CD4-positive, alpha-beta T cell treated with Interleukin-10 for 1 hour (primary cell): ENCODE measurements at regions not wholly inside any gene's neighbourhood (a gene's known extent, or its start where the extent isn't known, plus 50 kb on each side); places are given as distances from the start of the nearest gene placed in this dataset.

Experiments
- DNase-seq: peaks from one replicate; pipeline ENCODE4 v3.0.0-alpha.2; 2020

DNA sequence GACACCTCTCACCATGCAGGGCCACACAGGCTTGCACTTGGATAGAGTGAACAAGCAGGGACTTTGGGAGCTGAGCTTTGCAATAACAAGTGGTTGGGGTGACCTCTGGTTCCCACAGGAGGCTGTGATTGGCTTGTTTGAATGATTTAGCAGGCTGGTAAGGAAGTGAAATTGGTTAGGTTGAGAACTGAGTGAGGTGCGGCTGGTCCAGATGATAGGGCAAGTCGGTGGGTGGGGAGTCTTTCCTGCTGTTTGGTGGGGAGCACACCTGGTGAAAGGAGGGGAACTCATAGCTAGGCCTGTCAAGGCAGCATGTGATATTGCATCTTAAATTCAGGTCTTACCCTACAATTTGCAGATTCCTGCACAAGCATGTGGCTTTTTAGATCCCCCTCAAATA is 794.6 kb upstream of the ZNF608 start:
- DNase-seq, result no peak

DNA sequence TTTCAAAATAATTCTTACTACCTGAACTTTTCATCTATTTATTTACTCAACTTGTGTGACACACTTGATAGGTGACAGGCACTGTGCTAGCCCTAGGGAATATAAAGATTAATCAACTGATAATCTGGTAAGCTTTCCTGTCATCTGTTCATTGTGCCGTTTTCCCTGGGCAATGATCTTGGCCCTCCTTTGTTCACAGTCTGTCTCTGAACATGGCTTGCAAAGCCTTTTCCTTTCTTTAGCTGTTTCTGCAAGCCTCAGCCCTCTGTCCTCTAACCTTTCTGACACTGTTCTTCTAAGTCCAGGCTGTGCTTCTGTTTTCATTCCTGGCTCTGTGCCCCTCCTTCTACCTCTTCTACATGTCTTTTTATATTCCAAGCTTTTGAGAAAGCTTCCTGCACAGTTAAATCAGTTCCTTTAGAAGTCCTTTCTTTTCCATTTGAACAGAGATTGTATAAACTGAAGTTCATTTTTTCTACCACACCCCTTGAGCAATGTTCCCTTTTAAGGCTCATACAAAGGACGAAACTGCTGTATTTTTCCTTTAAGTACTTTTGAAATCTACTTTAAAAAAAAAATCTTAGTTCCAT is 803.0 kb upstream of the ZNF608 start:
- no peak for DNase-seq

DNA sequence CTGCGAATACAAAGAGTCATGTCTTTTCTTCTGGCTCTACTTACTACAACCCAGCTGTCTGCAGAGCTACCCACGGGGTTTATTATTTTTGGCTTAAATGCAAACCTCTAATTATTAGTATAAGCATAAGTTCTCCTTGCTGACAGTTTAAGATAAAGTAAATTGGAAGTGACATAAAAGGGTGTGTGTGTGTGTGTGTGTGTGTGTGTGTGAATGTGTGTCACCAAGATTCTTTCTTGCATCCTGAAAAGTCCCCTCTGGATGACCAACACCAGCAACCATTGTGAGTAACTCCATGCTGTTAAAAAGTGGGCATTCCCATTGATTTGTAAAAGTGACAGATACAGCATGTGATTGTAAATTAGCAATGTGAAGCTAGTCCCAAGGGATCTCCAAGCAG is 803.8 kb upstream of the ZNF608 start:
- no peak for DNase-seq

DNA sequence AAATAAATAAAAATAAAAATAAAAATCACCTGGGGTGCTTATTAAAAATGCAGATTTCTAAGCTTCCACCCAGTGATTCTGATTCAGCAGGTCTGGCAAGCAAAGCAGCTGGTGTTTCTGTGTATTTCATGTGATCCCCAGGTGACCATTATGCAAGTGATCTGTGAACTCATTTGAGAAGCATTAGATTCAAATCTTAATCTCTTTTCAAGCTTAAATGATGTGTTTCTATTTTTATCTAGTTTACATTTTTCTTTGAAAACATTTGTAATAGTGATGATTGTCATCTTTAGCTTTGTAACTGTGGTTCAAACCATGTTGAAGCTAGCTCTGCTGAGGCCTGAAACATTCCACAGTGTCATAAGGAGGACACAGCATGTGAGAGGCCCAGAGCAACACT is 804.8 kb upstream of the ZNF608 start:
- DNase-seq, result no peak

DNA sequence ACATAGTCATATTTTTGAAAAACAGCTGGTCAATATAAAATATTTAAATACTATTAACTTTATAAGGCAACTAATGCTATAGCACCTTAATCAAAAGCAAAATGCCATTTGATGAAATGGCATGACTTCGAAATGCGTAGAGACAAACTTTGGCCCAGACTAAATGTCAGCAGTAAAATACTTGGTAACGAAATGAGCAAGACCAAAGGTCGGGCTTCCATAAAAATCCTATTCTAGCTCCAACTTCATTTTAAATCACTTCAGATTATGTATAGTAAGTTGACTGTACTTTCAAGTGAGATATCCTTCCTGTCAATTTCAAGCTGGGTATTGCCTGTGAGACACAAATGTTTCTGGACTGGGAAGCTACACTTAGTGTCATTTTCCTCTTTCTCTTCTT is 805.4 kb upstream of the ZNF608 start:
- no peak for DNase-seq

DNA sequence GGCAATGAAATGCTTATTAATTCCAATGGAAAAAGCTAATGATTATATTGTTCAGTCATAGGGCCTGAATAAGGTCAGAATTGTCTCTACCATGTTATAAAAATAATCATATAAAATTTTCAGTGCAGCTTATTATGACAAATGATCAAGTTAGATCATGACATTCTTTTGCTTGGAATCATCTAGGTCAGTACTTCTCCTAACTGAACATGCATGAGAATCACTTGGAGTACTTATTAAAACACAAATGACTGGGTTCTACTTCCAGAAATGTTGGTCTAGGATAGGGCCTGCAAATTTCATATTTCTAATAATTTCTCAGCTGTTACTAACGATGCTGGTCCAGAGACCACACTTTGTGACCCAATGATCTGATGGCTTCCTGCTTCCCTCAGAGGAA is 806.0 kb upstream of the ZNF608 start:
- no peak for DNase-seq

DNA sequence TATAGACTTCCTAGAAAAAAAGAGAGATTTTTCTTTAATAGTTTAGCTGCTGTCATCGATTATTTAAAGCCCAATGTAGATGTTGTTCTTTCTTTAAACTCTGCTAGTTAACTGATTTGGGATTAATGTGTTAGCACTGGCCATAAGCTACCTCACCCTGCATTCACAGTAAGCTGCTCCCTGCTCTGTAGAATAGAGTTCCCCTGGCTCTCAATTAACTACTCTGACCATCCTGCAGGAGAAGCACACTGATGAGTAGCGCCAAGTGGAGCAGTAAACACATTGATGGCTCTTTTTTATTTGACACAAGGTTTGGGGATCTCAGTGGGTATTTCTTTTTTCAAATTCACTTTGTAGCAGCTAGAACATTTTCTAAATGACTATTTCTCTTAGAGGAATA is 807.9 kb upstream of the ZNF608 start:
- DNase-seq, result no peak

DNA sequence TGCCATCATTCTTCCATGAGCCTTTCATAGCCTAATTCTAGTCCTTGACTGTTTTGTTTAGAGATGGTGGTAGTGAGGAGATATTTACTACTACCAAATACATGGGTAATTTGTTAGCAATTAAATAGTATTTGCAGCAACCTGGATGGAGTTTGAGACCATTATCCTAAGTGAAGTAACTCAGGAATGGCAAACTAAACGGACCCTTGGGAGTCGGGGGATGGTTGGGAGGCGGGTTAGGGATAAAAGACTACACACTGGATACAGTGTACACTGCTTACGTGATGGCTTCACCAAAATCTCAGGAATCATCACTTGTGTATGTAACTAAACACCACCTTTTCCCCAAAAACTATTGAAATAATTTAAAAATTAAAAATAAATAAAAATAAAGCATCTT is 809.2 kb upstream of the ZNF608 start:
- DNase-seq, result no peak

DNA sequence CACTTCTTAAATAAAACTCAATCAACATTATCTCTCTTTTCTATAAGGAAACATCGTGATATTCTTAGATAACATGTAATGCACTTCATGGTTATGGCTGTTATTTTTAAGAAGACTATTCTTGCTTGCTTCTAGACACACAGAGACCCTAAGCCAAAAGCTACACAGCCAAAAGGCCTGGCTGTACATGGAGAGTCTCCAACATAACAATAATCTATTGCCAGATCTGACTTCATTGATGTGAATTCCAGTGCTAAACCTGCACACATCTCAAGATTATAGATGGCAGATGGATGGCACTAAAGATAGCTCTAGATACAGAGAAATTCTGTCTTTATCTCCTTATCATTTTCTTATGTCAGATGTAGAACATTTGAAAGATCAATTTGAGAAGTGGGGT is 811.6 kb upstream of the ZNF608 start:
- DNase-seq, result no peak

DNA sequence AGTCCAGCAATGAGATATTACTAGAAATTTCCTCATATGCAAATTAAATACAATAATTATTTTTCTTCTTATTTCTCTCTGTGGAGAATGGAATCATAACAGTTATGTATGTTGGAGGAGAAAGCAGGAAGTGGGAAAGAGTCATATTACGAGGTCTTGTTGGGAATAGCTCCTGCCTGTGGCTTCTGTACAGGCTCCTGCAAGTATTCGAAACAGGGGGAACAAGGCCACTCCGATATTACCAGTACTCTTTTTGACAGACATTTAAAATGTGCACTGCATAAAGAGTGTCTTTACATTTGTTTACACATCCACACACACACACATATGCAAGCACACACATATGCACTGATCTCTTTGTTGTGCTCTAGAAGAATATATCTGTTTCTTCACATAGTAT is 812.0 kb upstream of the ZNF608 start:
- DNase-seq, result no peak

DNA sequence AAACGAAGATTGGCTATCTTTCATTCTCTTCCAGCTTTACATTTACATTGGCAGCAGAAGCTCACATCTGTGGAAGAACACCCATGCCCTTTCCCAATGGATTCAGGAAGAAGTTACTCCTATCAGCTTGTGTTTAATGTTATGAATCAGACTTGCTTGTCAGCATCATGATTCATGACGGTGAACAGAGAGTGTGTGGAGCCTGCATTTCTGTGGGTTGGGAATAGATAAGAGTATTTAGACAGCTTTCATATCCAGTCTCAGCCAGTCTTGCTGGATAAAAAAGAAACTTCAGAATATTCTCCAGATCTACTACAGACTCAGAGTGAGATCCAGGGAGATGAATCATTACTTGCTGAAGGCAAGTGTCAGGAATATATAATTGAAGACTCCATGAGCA is 812.9 kb upstream of the ZNF608 start:
- no peak for DNase-seq

DNA sequence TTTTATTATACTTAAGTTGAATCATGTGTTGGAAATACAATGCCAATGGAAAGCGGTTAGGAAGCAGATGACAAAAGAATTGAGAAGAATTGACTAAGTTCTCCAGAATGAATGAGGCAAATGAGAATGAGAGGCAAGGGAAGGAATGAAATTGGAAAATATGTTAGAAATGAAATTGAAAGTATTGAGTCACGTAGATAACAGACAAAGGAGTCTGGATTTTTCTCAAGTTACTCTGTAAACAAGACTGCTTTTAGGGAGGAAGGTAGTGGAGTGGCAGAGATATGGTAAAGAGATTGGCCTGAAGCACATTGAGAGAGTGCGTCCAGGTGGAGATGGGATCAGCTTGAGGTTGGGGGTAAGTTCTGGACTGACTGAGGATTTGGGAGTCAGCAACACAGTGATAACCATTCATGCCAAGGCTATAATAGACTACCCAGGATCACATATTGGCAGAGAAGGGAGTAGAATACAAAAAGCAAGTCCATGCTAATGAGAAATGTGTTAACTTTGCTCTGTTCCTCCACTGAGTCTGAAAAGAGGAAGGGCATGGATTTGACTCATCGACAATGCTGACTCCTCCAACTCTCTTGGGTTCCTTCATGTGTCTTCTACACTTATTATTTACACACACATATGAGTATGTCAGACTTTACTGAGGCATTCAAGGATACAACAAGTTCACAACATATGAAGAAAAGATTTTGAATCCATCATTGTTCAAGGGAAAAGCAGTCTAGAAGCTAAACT is 814.2 kb upstream of the ZNF608 start:
- no peak for DNase-seq

DNA sequence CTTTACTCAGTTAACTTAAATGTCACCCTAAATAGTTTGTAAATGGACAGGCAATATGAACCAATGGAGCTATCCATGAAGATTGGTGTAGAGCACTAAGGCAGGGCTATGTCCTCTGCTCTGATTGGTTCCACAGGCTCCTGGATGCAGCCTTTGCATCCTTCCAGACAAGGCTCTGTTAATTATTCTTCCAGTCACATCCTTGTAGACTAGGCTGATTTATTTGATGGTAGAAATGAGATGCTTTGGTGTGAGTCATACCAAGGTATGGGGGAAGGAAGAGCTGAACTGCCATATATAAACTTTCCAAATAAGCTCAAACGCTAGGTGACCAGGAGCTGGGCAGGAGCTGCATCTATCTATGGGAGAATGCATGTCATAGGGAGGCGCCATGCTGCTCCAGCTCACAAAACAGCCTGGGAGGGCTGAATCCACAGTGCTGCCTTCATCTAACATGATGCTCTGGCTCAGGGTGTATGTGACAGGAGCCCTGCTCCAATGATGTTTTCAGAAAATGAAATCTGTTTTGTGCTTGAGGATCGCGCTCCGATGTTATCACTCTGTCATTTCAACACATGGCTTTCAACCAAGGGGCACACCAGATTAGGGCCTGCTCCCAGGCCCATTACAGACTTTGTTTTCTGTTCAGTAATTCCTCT is 818.0 kb upstream of the ZNF608 start:
- DNase-seq, result no peak

DNA sequence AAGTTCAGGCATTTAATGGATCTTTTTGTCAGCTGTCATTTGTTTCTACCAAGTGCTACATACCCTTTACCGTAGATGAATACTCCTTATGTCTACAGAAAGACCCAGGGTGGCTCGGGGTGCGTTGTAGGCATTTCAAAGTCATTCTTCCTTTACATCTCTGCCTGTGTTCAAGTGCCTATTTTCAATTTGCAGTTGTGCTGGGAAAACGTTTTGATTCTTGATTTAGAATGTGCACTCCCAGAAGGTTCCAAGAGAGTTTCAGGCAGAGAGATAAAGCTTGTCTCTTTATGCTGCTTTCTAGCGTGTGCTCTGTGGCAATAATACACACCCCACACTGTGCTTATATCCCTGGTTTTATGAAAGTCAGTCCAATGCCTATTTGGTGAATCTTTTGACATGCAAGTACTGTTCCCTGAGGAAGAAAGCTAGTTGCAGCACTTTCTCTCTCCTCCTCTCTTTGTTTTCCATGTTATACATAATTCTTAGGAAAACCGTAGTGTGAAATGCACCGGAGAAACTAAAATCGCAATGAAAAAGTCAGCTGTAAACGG is 828.1 kb upstream of the ZNF608 start:
- DNase-seq, result no peak

DNA sequence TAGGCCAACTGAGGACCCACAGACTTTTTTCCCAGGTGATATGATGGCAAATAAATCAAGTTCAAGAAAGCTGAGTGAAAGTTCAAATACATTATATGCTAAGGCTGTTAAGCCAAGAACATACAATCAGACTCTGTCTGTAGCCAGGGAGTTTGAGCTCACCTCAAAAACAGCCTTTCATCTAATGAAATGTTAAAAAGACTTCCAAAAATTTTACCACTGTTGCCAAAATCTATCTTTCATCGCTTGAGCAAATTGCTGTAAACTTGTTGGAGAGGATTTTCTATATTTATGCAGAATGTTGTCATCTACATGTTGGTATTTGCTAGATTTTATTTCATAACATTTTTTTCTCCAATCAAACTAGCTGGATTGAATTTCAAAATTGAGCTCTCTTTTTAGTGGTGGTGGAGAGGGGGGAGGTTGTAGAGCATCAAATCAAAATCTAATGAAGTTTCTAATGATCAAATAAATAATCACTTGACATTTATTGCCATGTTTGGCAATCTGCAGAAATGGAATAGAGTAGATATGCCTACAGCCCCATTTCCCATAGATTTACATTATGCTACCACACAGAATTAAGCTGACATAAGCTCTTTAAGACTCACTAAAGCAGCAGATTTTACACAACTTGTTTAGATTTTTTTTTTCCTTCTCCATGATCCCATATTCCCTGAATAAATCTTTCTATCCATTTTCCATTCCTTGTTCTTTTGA is 828.9 kb upstream of the ZNF608 start:
- DNase-seq, result no peak

DNA sequence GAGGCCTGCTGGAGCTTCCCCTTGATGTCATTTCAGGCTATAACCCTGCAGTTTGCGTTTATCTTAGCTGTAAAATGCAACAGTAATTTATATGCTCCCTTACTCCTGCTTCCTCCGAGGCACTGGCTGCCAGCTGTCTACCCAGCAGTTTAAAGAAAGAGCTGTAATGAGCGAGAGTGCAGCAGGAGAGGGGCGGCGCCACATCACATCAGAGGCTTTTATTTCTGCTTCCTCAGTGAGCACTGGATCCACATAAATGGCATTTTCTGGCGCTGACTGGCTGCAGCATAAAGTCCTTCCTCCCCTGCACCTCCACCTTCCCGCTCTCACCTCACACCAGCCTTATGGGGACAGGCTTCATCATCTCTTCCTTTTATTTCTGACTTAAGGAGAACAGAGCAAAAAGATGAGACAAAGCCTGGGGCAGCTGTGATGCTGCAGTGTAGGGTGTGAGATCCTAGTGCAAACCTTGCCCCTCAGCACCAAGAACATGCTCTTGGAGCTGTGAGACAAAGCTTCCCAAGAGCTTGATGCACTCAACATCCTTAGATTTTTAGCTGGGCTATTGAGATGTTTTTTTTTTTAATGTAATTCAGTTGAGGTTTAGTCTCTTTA is 829.6 kb upstream of the ZNF608 start:
- DNase-seq, result no peak

DNA sequence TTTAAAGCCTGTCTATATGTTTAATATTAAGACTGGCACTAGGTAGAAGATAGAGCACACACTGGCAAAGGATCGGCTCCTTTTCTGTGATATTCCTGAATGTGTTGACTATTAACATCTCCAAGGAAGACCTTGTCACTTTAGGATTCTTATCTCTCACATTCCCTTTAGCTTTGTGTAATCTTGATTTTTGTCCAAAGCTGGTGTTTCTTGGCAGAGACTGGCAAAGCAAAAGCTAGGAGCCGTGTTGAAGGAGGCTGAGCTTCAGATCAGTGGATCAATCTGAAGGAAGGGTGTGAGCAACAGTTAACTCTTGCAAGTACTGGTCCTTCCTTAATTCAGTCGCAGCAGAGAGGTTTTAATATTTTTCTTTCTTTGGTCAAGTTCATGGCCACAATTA is 830.4 kb upstream of the ZNF608 start:
- no peak for DNase-seq

DNA sequence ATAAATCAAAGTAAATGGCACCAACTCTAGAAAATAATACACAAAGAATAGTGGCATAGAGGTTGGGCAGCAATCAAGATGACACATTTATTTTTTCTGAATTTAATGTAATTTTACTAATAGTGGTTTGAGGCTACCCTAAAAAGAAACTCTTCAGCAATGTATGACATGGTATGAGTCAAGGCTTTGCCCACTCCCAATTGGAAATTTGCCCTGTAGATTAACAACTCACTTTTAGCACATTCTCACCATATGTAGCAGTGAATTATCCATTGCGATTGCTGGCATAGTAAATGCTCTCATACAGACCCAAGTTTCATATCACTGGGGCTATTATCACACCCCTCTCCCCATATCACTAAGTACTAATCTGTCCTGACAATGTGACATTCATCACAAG is 832.1 kb upstream of the ZNF608 start:
- no peak for DNase-seq

DNA sequence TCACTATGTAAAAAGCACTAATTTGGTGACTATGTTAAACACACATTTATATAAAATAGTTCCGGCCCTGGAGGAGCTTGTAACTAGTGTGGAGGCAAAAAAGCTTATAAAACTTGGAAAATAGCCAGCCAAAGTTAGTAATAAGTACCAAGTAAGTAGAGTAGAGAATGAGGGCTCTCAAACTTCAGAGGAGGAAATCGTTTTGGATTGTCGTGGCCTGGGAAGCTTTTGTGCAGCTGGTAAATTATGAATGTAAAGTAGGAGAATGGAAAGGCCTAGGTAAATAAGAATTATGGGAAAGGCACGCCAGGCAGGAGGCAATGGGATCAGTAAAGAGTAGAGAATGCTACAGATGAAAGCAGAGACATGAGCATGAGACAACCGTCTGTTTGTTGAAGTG is 832.7 kb upstream of the ZNF608 start:
- no peak for DNase-seq

DNA sequence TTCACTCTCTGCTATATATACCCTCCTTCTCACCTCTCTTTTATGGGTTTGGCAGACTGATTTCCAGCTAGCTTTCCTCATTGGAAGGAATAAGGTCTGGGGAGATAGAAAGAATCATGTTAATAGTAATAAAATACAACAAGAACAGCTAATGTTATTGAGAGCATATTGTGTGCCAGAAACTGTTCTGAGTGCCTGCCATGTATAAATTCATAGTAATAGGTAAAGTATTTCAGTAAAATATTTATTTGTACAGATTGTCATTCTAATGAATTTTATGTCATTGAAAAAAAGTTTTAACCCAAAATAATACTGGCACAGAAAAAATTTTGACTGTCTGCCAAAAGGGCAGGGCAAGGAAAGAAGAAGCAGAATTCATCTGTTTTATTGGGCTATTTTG is 834.9 kb upstream of the ZNF608 start:
- no peak for DNase-seq

DNA sequence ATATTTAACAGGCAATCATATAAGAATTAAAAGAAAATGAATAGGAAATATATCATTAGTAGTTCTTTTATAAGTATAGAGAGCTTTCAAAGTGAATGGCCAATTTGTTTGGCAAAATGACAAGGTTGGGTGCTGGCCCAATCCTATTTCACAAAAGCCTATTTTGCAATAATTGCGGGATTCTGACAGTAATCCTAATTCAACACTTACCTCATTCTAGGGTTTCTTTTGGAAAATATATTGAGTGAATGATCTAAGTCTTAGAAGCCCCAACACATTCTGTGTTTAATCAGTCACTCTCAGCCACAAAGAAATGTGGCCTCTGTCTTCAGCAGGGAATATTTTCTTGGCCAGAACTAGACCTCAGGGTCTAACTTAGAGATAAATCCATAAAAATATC is 835.9 kb upstream of the ZNF608 start:
- DNase-seq, result no peak

DNA sequence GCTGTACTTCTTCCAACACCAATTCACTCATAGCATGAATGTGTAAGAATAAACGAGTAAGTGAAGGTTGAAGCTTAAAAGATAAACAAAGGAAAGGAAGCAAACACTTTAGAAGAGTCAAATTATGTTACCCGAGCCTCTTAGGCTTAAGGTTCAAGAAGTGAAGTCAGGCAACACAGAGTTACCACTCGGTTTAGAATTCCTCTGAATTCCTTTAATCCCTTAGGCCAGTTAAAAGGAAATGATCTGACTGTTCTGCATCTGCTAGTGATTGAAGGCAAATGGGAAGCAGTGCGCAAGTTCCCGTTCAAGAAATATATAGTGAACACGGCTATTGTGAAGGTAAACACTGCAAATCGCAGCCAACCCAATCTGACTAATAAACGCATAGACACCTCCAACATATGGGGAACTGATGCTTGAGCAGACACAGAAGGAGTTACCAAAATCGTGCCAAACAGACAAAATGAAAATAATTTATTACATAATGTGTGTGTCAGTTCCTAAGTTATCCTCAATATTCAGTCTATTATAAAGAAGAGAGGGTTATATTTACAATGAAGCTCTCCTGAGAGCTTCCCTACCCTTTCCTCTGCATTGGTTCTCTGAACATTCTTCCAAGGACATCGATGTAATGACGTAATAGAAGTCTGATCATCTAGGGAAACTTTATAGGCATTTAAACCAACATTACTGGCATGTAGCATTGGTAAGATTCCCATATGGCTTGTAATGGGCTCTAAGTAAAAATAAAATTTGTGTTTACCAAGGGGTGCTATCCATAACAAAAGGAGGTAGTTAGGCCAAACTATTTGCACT is 837.1 kb upstream of the ZNF608 start:
- no peak for DNase-seq
